Activated naive CD4-positive, alpha-beta T cell treated with anti-CD3 and anti-CD28 coated beads, Interleukin-2, amount 10 ng/mL, durations not matched to agents 7 days and 5 days (primary cell): ENCODE measurements at regions not wholly inside any gene's neighbourhood (a gene's known extent, or its start where the extent isn't known, plus 50 kb on each side); places are given as distances from the start of the nearest gene placed in this dataset.
"Not testable (repeated sequence)": the region's sequence is repeated elsewhere in the genome, so short reads cannot be mapped to it uniquely, and the experiment has no call there.

Experiments used
- CTCF ChIA-PET: fragments of 350-600 bp; sonication (Branson Sonifier 250); formaldehyde crosslinking; loops from one replicate; lab custom pipeline; 2021; ENCODE audit warnings: antibody characterized with exemption; lab: Charles Lee
- DNase-seq: peaks from one replicate; pipeline ENCODE4 v3.0.0-alpha.2; 2020
- H3K27ac Mint-ChIP-seq: one replicate; pipeline ENCODE4 v1.8.0; 2021; ENCODE audit warnings: mild to moderate bottlenecking, moderate library complexity, mixed read lengths
- H3K27me3 Mint-ChIP-seq: one replicate; pipeline ENCODE4 v1.8.0; 2021; ENCODE audit warnings: mild to moderate bottlenecking, mixed read lengths
- H3K36me3 Mint-ChIP-seq: one replicate; pipeline ENCODE4 v1.8.0; 2021; ENCODE audit warnings: mixed read lengths
- H3K4me1 Mint-ChIP-seq: one replicate; pipeline ENCODE4 v1.8.0; 2021; ENCODE audit warnings: mixed read lengths
- H3K4me3 Mint-ChIP-seq: one replicate; pipeline ENCODE4 v1.8.0; 2021; ENCODE audit warnings: mild to moderate bottlenecking, moderate library complexity, mixed read lengths
- H3K9me3 Mint-ChIP-seq: one replicate; pipeline ENCODE4 v1.8.0; 2021; ENCODE audit warnings: mixed read lengths

DNA sequence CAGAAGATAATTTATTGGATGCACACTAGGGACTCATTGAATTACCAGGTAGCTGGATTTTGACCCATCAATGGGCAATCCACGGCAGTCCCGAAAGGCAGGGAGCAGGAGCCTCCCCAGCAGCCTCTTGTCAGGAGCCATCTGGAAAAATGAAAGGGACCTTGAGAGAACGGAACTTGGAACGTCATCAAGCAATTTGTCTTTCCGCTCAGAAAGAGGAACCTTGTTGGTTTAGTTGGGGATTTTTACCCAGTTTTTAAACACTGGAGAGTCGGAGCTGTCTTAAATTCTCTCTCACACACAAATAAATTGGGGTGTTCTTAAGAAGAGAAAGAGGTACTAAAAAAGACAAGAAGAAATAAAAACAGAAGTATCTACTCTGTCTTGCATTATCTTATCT, 1351.7 kb upstream of the TMEM132C start:
- Mint-ChIP-seq H3K4me3 (no peak overlapping the region), H3K27ac (no peak overlapping the region), H3K4me1 (no peaks in the 10 kb centered on the region), H3K27me3 (no peaks in the 10 kb centered on the region), H3K9me3 (peaks cover 3% of the 10 kb centered on the region), H3K36me3 (no peaks in the 10 kb centered on the region)
- CTCF ChIA-PET = no interaction called here
- no peak for DNase-seq

DNA sequence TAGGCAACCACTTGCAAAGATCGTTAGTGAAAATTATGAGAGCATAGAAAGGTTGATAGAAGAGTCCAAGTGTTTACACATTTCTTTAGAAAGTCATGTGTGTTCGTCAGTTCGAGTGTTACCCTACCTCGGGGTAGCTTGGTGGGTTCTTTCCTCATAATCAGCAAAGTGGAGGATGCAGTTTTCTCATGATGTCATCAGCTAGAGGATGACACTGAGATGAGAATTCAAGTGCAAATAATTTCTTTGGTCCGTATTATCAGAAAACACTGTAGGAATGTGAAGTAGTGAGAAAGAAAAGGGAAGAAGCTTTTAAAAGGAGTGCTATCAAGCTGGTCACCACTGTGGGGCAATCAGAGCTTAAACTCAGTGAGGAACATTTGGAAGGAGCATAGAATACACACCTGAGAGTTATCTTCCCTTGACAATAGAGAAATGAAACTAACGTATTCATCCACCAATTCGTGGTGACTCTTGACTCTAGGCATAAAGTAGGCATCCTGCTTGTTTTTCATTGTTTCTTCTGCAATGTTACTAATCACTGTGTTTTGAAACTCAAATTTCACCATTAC, 1340.9 kb upstream of the TMEM132C start:
- Mint-ChIP-seq H3K27me3 (no peaks in the 10 kb centered on the region), H3K4me1 (no peaks in the 10 kb centered on the region), H3K27ac (no peak overlapping the region), H3K36me3 (no peaks in the 10 kb centered on the region), H3K4me3 (no peak overlapping the region), H3K9me3 (peaks cover 3% of the 10 kb centered on the region)
- DNase-seq = no peak
- CTCF ChIA-PET = no interaction called here

GRCh38 chr12:126930234-126930633, 1336.7 kb upstream of the TMEM132C start:
- no peak for DNase-seq
- Mint-ChIP-seq H3K4me1 (no peaks in the 10 kb centered on the region), H3K27ac (no peak overlapping the region), H3K4me3 (no peak overlapping the region), H3K36me3 (no peaks in the 10 kb centered on the region), H3K9me3 (no peaks in the 10 kb centered on the region), H3K27me3 (no peaks in the 10 kb centered on the region)
- CTCF ChIA-PET = no interaction called here

- no peak overlapping the region for H3K27ac Mint-ChIP-seq
- CTCF ChIA-PET = no interaction called here
- no peaks in the 10 kb centered on the region for H3K4me1 Mint-ChIP-seq
- H3K4me3 Mint-ChIP-seq = no peak overlapping the region
- no peaks in the 10 kb centered on the region for H3K36me3 Mint-ChIP-seq
- H3K9me3 Mint-ChIP-seq = no peaks in the 10 kb centered on the region
- no peaks in the 10 kb centered on the region for H3K27me3 Mint-ChIP-seq
- DNase-seq = no peak
Observed at GRCh38 chr12:126932156-126932555, 1334.8 kb upstream of the TMEM132C start.

- H3K4me3 Mint-ChIP-seq = no peak overlapping the region
- H3K27me3 Mint-ChIP-seq = no peaks in the 10 kb centered on the region
- H3K9me3 Mint-ChIP-seq = no peaks in the 10 kb centered on the region
- DNase-seq = no peak
- H3K27ac Mint-ChIP-seq = no peak overlapping the region
- no peaks in the 10 kb centered on the region for H3K36me3 Mint-ChIP-seq
- H3K4me1 Mint-ChIP-seq = no peaks in the 10 kb centered on the region
- CTCF ChIA-PET = no interaction called here
Observed at GRCh38 chr12:126935435-126935834, 1331.5 kb upstream of the TMEM132C start.

- CTCF ChIA-PET = interaction anchor here (1.8 kb wide), 1 partner anchor 445 kb away, joined by 3 read pairs; no protein-coding TSS in a partner anchor
- Mint-ChIP-seq H3K27ac (no peak overlapping the region), H3K36me3 (no peaks in the 10 kb centered on the region), H3K27me3 (no peaks in the 10 kb centered on the region), H3K4me1 (no peaks in the 10 kb centered on the region), H3K9me3 (no peaks in the 10 kb centered on the region), H3K4me3 (no peak overlapping the region)
- DNase-seq = no peak
Observed at GRCh38 chr12:126936181-126936851, 1330.7 kb upstream of the TMEM132C start.

GRCh38 chr12:126937431-126937830, 1329.5 kb upstream of the TMEM132C start:
- Mint-ChIP-seq H3K4me3 (no peak overlapping the region), H3K36me3 (no peaks in the 10 kb centered on the region), H3K9me3 (no peaks in the 10 kb centered on the region), H3K27me3 (no peaks in the 10 kb centered on the region), H3K27ac (no peak overlapping the region), H3K4me1 (no peaks in the 10 kb centered on the region)
- no peak for DNase-seq
- CTCF ChIA-PET = interaction anchor here (1.8 kb wide), 1 partner anchor 444 kb away, joined by 3 read pairs; no protein-coding TSS in a partner anchor

- H3K36me3 Mint-ChIP-seq = no peaks in the 10 kb centered on the region
- CTCF ChIA-PET = no interaction called here
- H3K4me3 Mint-ChIP-seq = no peak overlapping the region
- peaks cover 6% of the 10 kb centered on the region for H3K9me3 Mint-ChIP-seq
- no peak overlapping the region for H3K27ac Mint-ChIP-seq
- no peak for DNase-seq
- no peaks in the 10 kb centered on the region for H3K4me1 Mint-ChIP-seq
- no peaks in the 10 kb centered on the region for H3K27me3 Mint-ChIP-seq
Observed at GRCh38 chr12:126944684-126945083, 1322.3 kb upstream of the TMEM132C start.

DNA sequence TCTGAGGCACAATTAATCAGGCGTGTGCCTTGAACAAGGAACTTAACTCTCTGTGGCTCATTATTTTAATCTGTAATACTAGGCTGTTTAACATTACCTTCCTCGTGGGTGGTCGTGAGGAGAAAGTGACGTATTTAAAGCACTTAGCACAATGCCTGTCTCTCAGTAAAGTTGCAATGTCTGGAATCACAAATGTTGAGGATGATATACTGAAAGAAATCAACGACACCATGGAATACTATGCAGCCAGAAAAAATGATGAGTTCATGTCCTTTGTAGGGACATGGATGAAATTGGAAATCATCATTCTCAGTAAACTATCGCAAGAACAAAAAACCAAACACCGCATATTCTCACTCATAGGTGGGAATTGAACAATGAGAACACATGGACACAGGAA, 1320.0 kb upstream of the TMEM132C start:
- H3K27ac Mint-ChIP-seq, H3K4me1 Mint-ChIP-seq, H3K9me3 Mint-ChIP-seq, CTCF ChIA-PET, DNase-seq, H3K27me3 Mint-ChIP-seq, H3K36me3 Mint-ChIP-seq, H3K4me3 Mint-ChIP-seq: not testable (repeated sequence)

DNA sequence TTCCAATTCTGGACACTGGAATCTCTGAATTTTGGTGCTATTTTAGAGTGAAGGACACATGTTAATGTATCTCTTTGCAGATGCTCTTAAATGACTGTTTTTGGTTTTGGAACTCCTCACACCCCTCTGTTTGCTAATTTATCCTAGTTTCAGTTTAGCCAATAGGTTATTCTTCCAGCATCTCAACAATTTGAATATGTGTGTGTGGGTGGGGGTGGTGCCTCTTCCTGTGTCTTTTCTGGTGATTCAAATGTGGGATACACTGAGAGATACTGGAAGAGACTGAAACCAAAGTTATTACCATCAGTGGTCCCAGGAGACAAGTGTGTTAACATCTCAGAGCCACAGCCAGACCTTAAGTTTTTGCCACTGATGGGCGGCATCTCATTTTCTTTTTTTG, 1317.4 kb upstream of the TMEM132C start:
- DNase-seq = no peak
- Mint-ChIP-seq H3K4me3 (no peak overlapping the region), H3K27ac (no peak overlapping the region), H3K9me3 (peaks cover 5% of the 10 kb centered on the region), H3K4me1 (no peaks in the 10 kb centered on the region), H3K27me3 (no peaks in the 10 kb centered on the region), H3K36me3 (no peaks in the 10 kb centered on the region)
- CTCF ChIA-PET = no interaction called here

DNA sequence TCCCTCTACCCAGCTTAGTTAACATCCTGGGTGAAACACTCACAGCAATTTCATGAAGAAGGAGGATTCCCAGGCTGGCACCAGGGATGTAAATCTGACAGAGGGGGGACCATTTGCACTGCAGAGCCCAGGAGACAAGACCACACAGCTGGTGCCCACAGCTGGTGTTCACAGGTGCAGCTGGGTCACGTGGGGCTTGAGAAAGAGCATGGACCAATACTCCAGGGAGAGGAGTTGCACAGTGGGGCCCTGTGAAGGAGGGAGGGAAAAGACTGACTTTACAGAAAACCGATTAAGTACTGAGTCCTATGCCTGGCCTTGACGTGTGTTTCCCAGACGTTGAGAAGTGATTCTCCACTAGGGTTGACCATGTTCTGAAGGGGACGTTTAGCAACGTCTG, 1316.7 kb upstream of the TMEM132C start:
- no peaks in the 10 kb centered on the region for H3K36me3 Mint-ChIP-seq
- H3K9me3 Mint-ChIP-seq = peaks cover 4% of the 10 kb centered on the region
- no peak overlapping the region for H3K27ac Mint-ChIP-seq
- no peak for DNase-seq
- no peaks in the 10 kb centered on the region for H3K27me3 Mint-ChIP-seq
- CTCF ChIA-PET = no interaction called here
- no peaks in the 10 kb centered on the region for H3K4me1 Mint-ChIP-seq
- H3K4me3 Mint-ChIP-seq = no peak overlapping the region

DNA sequence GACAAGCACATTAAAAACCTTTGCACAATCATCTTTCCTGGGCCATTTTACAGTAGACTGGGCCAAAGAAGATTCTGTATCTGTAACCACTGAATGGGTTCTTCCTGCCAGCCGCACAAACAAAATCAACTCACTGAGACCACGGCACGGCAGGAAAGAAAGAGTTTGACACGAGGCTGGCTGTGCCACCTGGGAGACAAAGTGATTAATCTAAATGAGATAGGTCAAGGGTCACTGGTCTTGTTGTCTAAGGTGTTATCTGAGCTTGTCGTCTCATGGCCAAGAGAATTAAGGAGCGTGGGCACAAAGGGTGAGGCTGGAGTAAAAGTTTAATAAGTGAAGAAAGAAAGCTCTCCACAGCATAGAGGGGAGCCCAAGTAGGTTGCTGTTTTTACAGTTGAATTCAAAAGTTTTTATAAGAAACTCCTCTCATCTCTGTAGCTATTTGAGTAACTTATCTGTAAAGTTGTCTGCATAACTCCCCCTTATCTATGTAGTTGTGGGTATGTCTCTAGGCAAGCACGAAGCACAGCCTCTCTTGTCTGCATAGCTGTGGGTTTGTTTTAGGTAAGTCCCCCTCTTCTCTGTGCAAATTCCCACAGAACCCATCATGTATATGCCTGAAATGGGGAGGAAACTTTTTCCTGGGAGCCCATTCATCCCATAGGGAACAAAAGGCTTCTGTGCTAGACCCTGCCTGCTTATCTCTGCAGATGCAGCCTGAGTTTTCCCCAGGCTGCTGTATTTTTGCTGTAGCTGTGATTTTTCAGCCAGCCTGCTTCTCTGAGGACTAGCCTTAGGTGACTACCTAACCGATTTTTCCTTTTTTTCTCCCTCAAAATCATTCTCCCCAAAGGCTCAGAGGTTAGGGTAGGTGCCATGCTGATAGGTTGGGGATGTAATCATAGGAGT, 1314.6 kb upstream of the TMEM132C start:
- no peaks in the 10 kb centered on the region for H3K27me3 Mint-ChIP-seq
- no peak for DNase-seq
- H3K36me3 Mint-ChIP-seq = no peaks in the 10 kb centered on the region
- no peak overlapping the region for H3K4me3 Mint-ChIP-seq
- H3K27ac Mint-ChIP-seq = no peak overlapping the region
- no peaks in the 10 kb centered on the region for H3K4me1 Mint-ChIP-seq
- H3K9me3 Mint-ChIP-seq = peaks cover 4% of the 10 kb centered on the region
- CTCF ChIA-PET = no interaction called here

DNA sequence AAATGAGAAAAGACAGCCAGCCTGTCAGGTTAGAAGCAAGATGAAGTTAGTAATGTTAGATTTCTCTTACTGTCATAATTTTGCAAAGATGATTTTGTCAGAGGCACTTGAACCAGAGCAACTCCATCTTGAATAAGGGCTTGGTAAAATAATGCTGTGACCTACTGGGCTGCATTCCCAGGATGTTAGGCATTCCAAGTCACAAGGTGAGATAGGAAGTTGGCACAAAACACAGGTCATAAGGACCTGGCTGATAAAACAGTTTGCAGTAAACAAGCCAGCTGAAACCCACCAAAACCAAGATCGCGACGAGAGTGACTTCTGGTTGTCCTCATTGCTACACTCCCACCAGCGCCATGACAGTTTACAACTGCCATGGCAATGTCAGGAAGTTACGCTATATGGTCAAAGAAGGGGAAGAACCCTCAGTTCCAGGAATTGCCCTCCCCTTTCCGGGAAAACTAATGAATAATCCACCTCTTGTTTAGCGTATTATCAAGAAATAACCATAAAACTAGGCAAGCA, 1313.5 kb upstream of the TMEM132C start:
- no peaks in the 10 kb centered on the region for H3K36me3 Mint-ChIP-seq
- H3K4me3 Mint-ChIP-seq = no peak overlapping the region
- no peak overlapping the region for H3K27ac Mint-ChIP-seq
- H3K27me3 Mint-ChIP-seq = no peaks in the 10 kb centered on the region
- H3K9me3 Mint-ChIP-seq = peaks cover 4% of the 10 kb centered on the region
- CTCF ChIA-PET = no interaction called here
- DNase-seq = no peak
- no peaks in the 10 kb centered on the region for H3K4me1 Mint-ChIP-seq

DNA sequence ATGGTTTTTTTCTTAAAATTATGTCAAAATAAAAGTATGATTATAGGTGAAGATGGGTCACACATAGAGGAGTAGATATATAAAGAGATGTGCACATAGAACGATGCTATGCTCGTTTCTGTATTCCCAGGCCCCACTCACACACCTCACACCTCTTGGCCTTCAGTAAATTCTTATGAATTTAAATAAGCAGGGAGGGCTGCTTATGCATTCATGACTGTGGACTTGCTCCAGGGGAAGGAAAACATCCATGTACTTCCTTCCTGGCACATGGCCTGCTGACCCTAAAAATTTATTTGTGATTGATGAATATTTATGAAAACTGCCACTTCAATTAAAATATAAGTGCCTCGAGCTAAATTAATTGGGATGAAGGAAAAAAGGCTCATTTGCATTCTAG, 1306.7 kb upstream of the TMEM132C start:
- no peak overlapping the region for H3K27ac Mint-ChIP-seq
- CTCF ChIA-PET = no interaction called here
- DNase-seq = no peak
- H3K4me3 Mint-ChIP-seq = no peak overlapping the region
- H3K4me1 Mint-ChIP-seq = no peaks in the 10 kb centered on the region
- no peaks in the 10 kb centered on the region for H3K36me3 Mint-ChIP-seq
- no peaks in the 10 kb centered on the region for H3K27me3 Mint-ChIP-seq
- H3K9me3 Mint-ChIP-seq = peaks cover 4% of the 10 kb centered on the region
